SK-N-SH treated with all-trans-retinoic acid at 6 μM for 48 hours (cell line): ENCODE measurements at regions not wholly inside any gene's neighbourhood (a gene's known extent, or its start where the extent isn't known, plus 50 kb on each side); places are given as distances from the start of the nearest gene placed in this dataset.

ENCODE experiments used
- ATAC-seq: fragments of 200-7000 bp; cut with Tn5 transposase; 3 replicates; pipeline ENCODE4 v1.9.1; 2020; ENCODE audit warnings: mild to moderate bottlenecking, moderate library complexity
- ARNTL ChIP-seq: fragments of 450-650 bp; formaldehyde crosslinking; IDR thresholded peaks from 2 replicates; pipeline ENCODE4 v1.5.0; 2020; ENCODE audit warnings: low read depth, mild to moderate bottlenecking, moderate library complexity, borderline replicate concordance
- BACH2 ChIP-seq: fragments of 250-450 bp; sonication (Bioruptor Pico); IDR thresholded peaks from 2 replicates; pipeline ENCODE4 v1.9.0; 2021; ENCODE audit warnings: mild to moderate bottlenecking, borderline replicate concordance
- CREB5 ChIP-seq: fragments of 250-450 bp; sonication (Bioruptor Pico); IDR thresholded peaks from 2 replicates; pipeline ENCODE4 v1.5.1; 2020; ENCODE audit warnings: low read depth, mild to moderate bottlenecking, moderate library complexity
- CSDC2 ChIP-seq: fragments of 250-450 bp; sonication (Bioruptor Pico); IDR thresholded peaks from 2 replicates; pipeline ENCODE4 v1.5.0; 2020; ENCODE audit warnings: mild to moderate bottlenecking, moderate library complexity
- ESRRG ChIP-seq: fragments of 250-450 bp; sonication (Bioruptor Pico); IDR thresholded peaks from 2 replicates; pipeline ENCODE4 v1.6.1; 2021; ENCODE audit warnings: mild to moderate bottlenecking
- GLIS3 ChIP-seq: fragments of 250-450 bp; sonication (Bioruptor Pico); IDR thresholded peaks from 2 replicates; pipeline ENCODE4 v1.5.0; 2020; ENCODE audit warnings: mild to moderate bottlenecking, moderate library complexity
- ISL1 ChIP-seq: fragments of 250-450 bp; sonication (Bioruptor Pico); IDR thresholded peaks from 2 replicates; pipeline ENCODE4 v2.1.2; 2022; ENCODE audit warnings: mild to moderate bottlenecking, moderate library complexity
- OSR1 ChIP-seq: fragments of 250-450 bp; sonication (Bioruptor Pico); IDR thresholded peaks from 2 replicates; pipeline ENCODE4 v1.8.0; 2022; ENCODE audit warnings: moderate library complexity, mild to moderate bottlenecking, inconsistent platforms
- POU6F1 ChIP-seq: fragments of 250-450 bp; sonication (Bioruptor Pico); IDR thresholded peaks from 2 replicates; pipeline ENCODE4 v1.8.0; 2021; ENCODE audit warnings: low read depth, mild to moderate bottlenecking, moderate library complexity, borderline replicate concordance
- PPARA ChIP-seq: fragments of 250-450 bp; sonication (Bioruptor Pico); IDR thresholded peaks from 2 replicates; pipeline ENCODE4 v1.5.0; 2020; ENCODE audit warnings: mild to moderate bottlenecking, borderline replicate concordance
- RARB ChIP-seq: fragments of 250-450 bp; sonication (Bioruptor Pico); IDR thresholded peaks from 2 replicates; pipeline ENCODE4 v1.8.0; 2021; ENCODE audit warnings: mild to moderate bottlenecking, moderate library complexity
- SNAI2 ChIP-seq: fragments of 250-450 bp; sonication (Bioruptor Pico); IDR thresholded peaks from 2 replicates; pipeline ENCODE4 v1.5.0; 2020; ENCODE audit warnings: mild to moderate bottlenecking, moderate library complexity
- TCF4 ChIP-seq: fragments of 250-450 bp; sonication (Bioruptor Pico); IDR thresholded peaks from 2 replicates; pipeline ENCODE4 v1.8.0; 2021; ENCODE audit warnings: mild to moderate bottlenecking, moderate library complexity, borderline replicate concordance
- TOX ChIP-seq: fragments of 250-450 bp; sonication (Bioruptor Pico); IDR thresholded peaks from 2 replicates; pipeline ENCODE4 v1.8.0; 2021; ENCODE audit warnings: mild to moderate bottlenecking, moderate library complexity, borderline replicate concordance
- TSHZ2 ChIP-seq: fragments of 250-450 bp; sonication (Bioruptor Pico); IDR thresholded peaks from 2 replicates; pipeline ENCODE4 v1.5.0; 2020; ENCODE audit warnings: mild to moderate bottlenecking, moderate library complexity
- ZC3H10 ChIP-seq: fragments of 250-450 bp; sonication (Bioruptor Pico); IDR thresholded peaks from 2 replicates; pipeline ENCODE4 v1.5.1; 2021; ENCODE audit warnings: mild to moderate bottlenecking, moderate library complexity
- ZFP3 ChIP-seq: fragments of 250-450 bp; sonication (Bioruptor Pico); IDR thresholded peaks from 2 replicates; pipeline ENCODE4 v1.5.0; 2020; ENCODE audit warnings: mild to moderate bottlenecking, moderate library complexity
- ZFP30 ChIP-seq: fragments of 450-650 bp; formaldehyde crosslinking; IDR thresholded peaks from 2 replicates; pipeline ENCODE4 v1.5.0; 2022; ENCODE audit warnings: mild to moderate bottlenecking, moderate library complexity
- ZNF565 ChIP-seq: fragments of 450-650 bp; formaldehyde crosslinking; conservative IDR thresholded peaks from 2 replicates; pipeline ENCODE4 v1.5.0; 2020; ENCODE audit warnings: low read depth, mild to moderate bottlenecking, moderate library complexity
- ZNF70 ChIP-seq: fragments of 450-650 bp; formaldehyde crosslinking; IDR thresholded peaks from 2 replicates; pipeline ENCODE4 v1.5.0; 2020; ENCODE audit warnings: mild to moderate bottlenecking, moderate library complexity
- ZNF8 ChIP-seq: fragments of 450-650 bp; formaldehyde crosslinking; IDR thresholded peaks from 2 replicates; pipeline ENCODE4 v1.5.0; 2020; ENCODE audit warnings: mild to moderate bottlenecking, moderate library complexity
- TF ChIP-seq, protein P1 (sequence below): fragments of 250-450 bp; sonication (Bioruptor Pico); IDR thresholded peaks from 2 replicates; pipeline ENCODE4 v1.8.0; 2020; ENCODE audit warnings: mild to moderate bottlenecking, moderate library complexity, borderline replicate concordance
- TF ChIP-seq, protein P2 (sequence below): fragments of 250-450 bp; sonication (Bioruptor Pico); IDR thresholded peaks from 2 replicates; pipeline ENCODE4 v1.5.1; 2021; ENCODE audit warnings: mild to moderate bottlenecking, moderate library complexity

GRCh38 chr20:17043323-17043722, 183.5 kb upstream of the PCSK2 start:
- TF ChIP-seq PPARA (CRISPR knock-in tag) (no peak), ZNF70 (CRISPR knock-in tag) (no peak), GLIS3 (CRISPR knock-in tag) (no peak), RARB (CRISPR knock-in tag) (no peak), CSDC2 (CRISPR knock-in tag) (no peak), OSR1 (CRISPR knock-in tag) (no peak), SNAI2 (CRISPR knock-in tag) (no peak), POU6F1 (CRISPR knock-in tag) (no peak), ZNF8 (no peak), ZC3H10 (CRISPR knock-in tag) (no peak), ARNTL (CRISPR knock-in tag) (no peak), ZFP30 (CRISPR knock-in tag) (no peak), ZNF565 (no peak), ISL1 (CRISPR knock-in tag) (no peak), CREB5 (no peak), ESRRG (CRISPR knock-in tag) (no peak), ZFP3 (CRISPR knock-in tag) (no peak), TSHZ2 (CRISPR knock-in tag) (no peak)
- TF ChIP-seq, protein P1, sequence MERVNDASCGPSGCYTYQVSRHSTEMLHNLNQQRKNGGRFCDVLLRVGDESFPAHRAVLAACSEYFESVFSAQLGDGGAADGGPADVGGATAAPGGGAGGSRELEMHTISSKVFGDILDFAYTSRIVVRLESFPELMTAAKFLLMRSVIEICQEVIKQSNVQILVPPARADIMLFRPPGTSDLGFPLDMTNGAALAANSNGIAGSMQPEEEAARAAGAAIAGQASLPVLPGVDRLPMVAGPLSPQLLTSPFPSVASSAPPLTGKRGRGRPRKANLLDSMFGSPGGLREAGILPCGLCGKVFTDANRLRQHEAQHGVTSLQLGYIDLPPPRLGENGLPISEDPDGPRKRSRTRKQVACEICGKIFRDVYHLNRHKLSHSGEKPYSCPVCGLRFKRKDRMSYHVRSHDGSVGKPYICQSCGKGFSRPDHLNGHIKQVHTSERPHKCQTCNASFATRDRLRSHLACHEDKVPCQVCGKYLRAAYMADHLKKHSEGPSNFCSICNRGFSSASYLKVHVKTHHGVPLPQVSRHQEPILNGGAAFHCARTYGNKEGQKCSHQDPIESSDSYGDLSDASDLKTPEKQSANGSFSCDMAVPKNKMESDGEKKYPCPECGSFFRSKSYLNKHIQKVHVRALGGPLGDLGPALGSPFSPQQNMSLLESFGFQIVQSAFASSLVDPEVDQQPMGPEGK (CRISPR knock-in tag): no peak
- TF ChIP-seq, protein P2, sequence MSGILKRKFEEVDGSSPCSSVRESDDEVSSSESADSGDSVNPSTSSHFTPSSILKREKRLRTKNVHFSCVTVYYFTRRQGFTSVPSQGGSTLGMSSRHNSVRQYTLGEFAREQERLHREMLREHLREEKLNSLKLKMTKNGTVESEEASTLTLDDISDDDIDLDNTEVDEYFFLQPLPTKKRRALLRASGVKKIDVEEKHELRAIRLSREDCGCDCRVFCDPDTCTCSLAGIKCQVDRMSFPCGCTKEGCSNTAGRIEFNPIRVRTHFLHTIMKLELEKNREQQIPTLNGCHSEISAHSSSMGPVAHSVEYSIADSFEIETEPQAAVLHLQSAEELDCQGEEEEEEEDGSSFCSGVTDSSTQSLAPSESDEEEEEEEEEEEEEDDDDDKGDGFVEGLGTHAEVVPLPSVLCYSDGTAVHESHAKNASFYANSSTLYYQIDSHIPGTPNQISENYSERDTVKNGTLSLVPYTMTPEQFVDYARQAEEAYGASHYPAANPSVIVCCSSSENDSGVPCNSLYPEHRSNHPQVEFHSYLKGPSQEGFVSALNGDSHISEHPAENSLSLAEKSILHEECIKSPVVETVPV: no peak
- ATAC-seq: no peak

GRCh38 chr20:17044891-17045290, 181.9 kb upstream of the PCSK2 start:
- no peak for ATAC-seq
- TF ChIP-seq ISL1 (CRISPR knock-in tag) (no peak), TOX (CRISPR knock-in tag) (no peak), GLIS3 (CRISPR knock-in tag) (no peak), PPARA (CRISPR knock-in tag) (no peak)

GRCh38 chr20:17059465-17059864, 167.4 kb upstream of the PCSK2 start:
- no peak for ATAC-seq

More at GRCh38 chr20:17059465-17059864, 167.4 kb upstream of the PCSK2 start:
- TF ChIP-seq ARNTL (CRISPR knock-in tag) (no peak), CSDC2 (CRISPR knock-in tag) (no peak), ZC3H10 (CRISPR knock-in tag) (no peak), ZFP3 (CRISPR knock-in tag) (no peak), OSR1 (CRISPR knock-in tag) (no peak), RARB (CRISPR knock-in tag) (no peak), CREB5 (no peak), GLIS3 (CRISPR knock-in tag) (no peak), ISL1 (CRISPR knock-in tag) (no peak), TOX (CRISPR knock-in tag) (no peak), SNAI2 (CRISPR knock-in tag) (no peak), ZFP30 (CRISPR knock-in tag) (no peak), ZNF565 (no peak), POU6F1 (CRISPR knock-in tag) (no peak), ZNF8 (no peak), ZNF70 (CRISPR knock-in tag) (no peak), TCF4 (CRISPR knock-in tag) (no peak), BACH2 (CRISPR knock-in tag) (no peak)
- TF ChIP-seq, protein P2: no peak
- TF ChIP-seq, all 23 proteins: peak for 0
